Neural progenitor cell (in vitro differentiated cells): ENCODE measurements at regions not wholly inside any gene's neighbourhood (a gene's known extent, or its start where the extent isn't known, plus 50 kb on each side); places are given as distances from the start of the nearest gene placed in this dataset.

Experiments
- CTCF ChIP-seq: fragments of 200-600 bp; sonication (generic); IDR thresholded peaks from 2 replicates; pipeline ENCODE4 v1.5.1; 2017; ENCODE audit warnings: antibody characterized with exemption, mild to moderate bottlenecking
- EZH2phosphoT487 ChIP-seq: fragments of 200-600 bp; sonication (generic); IDR thresholded peaks from 2 replicates; pipeline ENCODE4 v1.6.1; 2017; ENCODE audit warnings: antibody characterized with exemption

- TF ChIP-seq CTCF = no peak
- TF ChIP-seq EZH2phosphoT487 = no peak
These were observed 380.5 kb downstream of the SLCO4C1 start for GRCh38 chr5:101915554-101915953.
